GM18868 (cell line): ENCODE measurements at regions not wholly inside any gene's neighbourhood (a gene's known extent, or its start where the extent isn't known, plus 50 kb on each side); places are given as distances from the start of the nearest gene placed in this dataset.

Experiments used
- ATAC-seq: cut with Tn5 transposase; IDR thresholded peaks from one replicate; pipeline ENCODE4 v1.9.1; 2021; ENCODE audit warnings: mild to moderate bottlenecking, moderate library complexity; ENCODE audit not compliant: unreplicated experiment

DNA sequence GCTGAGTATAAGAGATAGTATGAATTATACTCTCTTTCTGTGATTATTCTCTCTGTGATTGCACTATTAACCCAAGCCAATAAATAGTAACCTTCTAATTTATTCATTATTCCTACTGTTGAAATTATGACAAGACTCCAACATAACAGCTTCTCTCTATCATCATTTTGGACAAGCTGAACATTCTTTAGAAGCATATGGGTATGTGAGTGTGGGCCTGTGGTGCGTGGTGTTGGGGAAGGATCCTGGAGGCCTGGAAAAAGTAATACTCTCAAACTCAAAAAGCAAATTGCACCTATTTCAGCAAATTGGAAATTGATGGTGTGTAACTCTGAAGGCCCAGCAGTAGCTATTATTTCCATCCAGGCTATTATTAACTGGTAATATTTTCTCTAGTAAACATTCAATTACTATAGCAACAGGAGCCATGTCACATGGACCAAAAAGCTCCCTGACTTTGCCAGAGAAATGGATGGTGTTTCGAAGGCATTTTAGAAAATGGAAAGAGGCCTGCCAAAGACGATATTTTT is 502.8 kb downstream of the LTN1 start:
- no peak for ATAC-seq

DNA sequence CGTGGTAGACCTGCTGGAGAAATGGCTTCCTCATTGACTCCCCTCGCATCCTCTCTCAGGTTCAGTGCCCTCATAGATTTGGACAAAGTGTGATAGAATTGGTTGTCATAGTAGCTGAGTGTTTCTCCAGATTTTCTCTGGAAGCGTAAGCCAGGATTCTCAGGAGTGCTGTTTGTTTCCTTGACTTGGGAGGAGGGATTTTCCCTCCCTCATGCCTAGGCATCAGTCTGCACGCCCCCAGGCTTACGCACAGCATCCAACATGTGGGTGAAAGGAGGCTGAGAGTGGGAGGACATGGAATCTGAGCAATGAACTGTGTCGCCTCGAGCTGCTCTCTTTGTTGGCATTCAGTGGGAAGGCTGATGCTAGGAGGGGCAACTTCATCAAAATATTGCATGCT is 503.5 kb downstream of the LTN1 start:
- ATAC-seq: no peak

DNA sequence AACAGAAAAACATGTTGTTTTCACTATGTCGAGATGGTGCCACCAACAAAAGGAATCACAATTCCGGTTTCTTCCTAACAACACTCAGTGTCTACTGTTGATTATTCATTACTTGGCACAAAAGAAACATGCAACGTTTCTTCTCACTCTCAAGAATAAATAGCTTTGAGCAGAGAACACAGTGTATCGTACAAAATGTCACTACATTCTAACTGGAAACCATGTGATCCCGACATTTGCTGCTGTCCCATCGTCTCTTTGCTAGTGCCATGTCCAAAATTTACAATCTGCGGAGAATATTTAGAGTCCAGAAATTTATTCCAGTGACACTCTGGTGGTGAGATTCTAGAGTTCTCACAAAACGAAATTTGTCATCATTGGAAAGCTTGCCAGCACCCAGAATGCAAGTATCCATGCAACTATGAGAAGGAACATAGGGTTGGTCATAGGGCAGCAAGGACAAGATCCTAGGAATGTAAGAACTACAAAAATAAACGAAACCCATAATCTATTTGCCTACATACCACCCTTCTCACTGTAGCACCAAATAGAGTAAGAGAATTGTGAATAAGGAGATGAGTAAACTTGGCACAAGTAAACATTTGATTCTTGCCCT is 505.1 kb downstream of the LTN1 start:
- no peak for ATAC-seq

DNA sequence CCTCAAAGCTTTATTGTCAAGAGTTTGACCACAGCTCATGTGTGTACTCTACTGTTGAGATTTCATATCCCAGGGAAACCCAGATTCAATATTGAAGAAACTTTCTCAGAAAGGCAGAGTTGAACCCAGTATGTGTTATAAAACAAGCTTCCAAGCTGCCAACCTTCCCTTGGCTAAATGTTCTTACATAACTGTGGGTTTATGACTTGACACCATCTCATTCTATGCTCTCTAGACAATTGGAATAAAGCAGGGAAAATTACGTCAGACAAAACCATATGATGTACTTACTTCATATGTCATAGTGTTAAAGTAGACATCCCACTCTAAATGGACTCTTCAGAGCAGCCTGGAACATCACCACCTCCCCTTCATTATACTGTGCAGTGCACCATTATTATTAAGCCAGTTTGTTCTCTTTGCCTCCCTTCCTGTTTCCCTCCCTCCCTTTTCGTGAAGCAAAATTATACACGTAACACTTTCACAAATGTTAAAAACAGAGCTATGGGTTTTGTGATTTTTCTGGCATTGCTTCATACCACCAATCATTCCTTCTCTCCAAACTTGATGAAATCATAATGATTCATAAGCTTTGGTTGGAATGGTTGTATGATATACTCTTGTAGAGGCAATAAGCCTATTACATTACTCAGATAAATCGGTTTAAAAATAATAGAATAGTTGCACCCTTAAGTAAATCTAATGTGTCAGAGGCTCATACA is 507.2 kb downstream of the LTN1 start:
- no peak for ATAC-seq

DNA sequence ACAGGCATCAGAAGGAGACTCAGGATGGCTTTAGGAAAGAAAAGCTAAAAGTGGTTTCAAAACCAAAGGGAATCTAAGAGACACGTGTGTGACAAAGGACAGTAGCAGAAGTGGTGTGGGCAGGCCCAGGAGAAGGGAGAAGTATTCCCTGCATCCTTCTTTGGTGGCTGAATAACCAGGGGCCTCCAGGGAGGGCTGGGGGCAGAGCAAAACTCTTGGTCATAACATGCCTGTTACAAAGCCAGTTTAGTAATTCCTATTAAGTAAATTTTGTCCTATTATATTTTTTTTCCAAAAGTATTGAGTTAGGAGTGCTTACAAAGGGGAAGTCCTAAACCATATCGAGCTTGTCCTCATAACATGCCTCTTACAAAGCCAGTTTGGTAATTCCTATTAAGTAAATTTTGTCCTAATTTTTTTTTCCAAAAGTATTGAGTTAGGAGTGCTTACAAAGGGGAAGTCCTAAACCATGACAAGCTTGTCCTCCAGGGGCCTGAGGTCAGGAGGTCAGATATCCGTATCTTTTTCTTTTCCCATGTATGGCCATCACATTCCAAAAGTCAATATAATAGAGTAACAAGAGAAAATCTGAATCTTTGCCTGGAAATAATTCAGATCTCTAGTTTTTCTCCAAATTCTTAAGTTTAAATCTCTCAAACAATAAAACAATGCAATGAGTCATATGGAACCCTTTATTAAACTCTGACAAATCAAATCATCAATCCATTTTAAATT is 509.2 kb downstream of the LTN1 start:
- ATAC-seq: no peak

DNA sequence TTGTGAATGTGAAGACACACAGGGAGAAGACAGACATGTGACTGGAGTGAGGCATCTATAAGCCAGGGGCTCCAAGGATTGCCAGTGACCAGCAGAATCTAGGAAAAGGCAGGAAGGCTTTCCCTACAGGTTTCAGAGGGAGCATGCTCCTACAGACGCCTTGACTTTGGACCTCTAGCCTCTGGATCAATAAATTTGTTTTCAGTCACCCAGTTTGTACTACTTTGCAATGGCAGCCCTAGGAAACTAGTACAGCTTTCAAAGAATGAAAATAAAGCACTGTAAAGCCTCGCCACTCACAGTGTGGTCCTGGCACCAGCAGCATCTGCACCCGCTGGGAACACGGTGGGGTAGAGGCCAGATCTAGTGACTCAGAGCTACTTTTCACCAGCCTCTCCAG is 510.0 kb downstream of the LTN1 start:
- ATAC-seq: no peak

DNA sequence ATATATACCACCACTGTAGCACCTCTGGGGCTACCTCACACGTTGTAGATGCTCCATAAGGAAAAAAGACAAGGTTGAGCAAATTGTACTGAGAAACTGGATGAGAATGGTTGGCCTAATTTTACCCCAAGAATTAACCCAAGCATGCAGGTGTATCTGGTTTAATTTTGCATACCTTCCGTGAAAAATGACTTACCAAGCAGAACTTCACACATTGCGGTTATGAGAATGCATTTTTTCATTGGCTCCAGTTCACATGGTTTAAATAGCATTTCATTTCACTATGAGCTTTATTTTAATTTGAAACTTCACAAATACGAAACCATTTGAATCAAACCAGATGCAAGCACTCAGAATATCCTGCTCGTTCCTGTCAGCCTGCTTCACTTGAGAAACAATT is 512.2 kb downstream of the LTN1 start:
- ATAC-seq: peak; percentile 69

DNA sequence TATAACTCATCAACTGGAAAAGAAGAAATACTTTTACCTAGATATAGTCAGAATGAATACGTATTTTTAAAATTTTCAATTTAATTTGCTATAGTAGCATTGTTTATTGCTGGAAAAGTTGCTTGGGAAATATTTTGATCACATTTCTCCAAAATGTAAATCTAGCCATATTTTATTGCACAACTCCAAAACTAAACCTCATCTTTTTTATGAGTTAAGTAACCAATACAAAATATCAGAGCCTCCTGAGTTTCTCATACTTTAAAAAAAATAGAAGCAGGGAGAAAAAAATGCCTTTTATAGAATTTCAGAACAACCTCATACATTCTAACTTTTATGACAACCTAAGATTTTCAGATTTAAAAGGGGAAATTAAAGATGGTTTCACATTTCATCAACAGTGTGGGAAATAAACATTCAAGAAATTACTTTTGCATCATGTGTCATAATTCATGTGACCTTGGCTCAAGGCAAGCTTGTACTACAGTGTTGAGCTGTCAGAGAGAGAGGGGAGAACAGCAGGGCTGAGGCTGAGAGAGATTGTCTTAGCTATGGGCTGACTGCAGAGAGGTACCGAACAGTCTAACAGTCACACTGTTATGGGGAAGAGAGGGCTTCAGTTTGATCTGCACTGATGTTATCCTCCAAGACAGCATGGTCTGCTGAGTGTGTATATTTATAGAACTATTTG is 519.0 kb downstream of the LTN1 start:
- ATAC-seq: peak; percentile 92

DNA sequence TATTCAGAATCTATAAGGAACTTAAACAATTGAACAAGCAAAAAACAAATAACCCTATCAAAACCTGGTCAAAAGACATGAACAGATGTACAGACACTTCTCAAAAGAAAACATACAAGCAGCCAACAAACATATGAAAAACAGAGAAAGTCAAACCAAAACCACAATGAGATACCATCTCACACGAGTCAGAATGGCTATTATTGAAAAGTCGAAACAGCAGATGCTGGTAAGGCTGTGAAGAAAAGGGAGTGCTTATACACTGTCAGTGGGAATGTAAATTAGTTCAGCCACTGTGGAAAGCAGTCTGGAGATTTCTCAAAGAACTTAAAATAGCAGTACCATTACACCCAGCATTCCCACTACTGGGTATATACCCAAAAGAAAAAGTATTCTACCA is 520.1 kb downstream of the LTN1 start:
- ATAC-seq: peak; percentile 44

DNA sequence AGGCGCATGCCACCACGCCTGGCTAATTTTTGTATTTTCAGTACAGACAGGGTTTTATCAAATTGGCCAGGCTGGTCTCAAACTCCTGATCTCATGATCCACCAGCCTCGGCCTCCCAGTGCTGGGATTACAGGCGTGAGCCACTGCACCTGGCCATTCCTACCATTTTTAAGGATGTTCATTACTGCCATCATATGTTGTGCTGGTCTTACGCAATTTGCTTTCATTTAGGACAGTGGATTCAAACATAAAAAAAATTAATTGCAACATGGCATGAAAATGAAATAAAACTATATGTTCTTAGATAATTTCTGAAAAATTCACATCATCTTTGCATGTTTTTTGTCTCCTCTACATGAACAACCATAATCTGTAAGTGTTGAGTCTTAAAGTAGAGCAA is 527.7 kb downstream of the LTN1 start:
- ATAC-seq: no peak

DNA sequence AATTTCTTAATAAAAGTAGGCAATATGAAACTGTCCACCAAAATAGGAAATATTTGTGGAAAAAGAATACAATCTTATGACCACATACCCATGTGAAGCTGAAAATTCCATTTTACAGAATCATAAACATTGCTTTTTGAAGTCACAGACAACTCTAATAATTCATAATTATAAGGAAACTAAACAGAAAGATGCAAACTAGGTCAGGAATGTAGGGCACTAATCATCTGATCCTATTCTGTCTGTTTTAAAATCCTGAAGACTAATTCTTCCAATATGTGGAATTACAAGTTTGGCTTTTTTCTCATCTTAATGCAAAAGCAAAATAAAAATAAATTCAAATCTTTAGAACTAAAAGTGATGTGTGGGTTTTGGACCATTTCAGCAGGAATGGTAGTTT is 528.6 kb downstream of the LTN1 start:
- ATAC-seq: no peak

DNA sequence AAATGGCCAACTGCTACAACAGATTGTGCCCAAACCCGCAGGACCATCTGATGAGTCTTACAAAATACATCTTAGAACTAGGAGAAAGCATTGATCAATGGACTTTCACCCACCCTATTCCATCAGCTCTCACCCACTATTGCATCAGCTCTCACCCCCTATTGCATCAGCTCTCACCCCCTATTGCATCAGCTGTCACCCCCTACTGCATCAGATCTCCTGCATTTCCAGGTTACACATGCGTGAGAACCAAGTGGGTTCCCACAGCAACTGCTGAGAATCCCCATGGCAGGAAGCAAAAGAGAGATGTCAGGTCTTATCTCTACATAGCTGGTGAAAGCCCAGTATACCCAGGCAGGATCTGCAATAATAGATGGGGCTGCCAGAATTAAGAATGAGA is 533.5 kb downstream of the LTN1 start:
- no peak for ATAC-seq

DNA sequence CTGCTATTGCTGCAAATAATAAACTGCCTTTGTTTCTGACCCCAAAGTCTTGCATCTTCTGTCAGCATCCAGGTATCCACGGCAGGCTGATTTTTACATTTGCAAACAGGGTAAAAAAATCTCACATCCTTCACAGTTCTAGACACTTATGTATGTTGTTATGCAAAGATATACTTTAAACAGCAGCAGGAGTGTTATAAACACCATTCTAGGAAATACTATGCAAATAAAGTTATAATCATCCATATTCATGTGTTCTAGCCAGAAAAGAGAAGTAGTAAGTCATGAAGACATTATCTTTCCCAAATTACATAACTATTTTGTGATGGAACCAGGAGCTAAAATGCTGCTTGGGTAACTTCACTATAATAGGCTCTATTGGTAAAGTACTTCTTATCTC is 534.2 kb downstream of the LTN1 start:
- no peak for ATAC-seq

DNA sequence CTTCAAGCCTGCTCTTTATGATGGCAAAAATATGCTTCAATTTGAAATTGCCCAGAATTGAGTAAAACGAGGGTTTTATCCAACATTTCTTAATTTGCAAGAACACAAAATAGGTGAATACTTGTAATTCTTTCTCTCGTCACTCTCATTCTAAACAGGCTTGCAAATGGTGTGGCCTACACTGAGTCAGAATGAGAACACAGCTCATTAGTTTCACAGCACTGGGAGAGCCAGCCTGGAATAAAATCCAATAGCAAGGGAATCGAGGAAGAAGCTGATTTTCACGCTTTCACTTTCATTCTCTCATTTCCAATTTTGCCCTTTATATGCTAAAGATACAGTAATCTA is 537.5 kb downstream of the LTN1 start:
- no peak for ATAC-seq

DNA sequence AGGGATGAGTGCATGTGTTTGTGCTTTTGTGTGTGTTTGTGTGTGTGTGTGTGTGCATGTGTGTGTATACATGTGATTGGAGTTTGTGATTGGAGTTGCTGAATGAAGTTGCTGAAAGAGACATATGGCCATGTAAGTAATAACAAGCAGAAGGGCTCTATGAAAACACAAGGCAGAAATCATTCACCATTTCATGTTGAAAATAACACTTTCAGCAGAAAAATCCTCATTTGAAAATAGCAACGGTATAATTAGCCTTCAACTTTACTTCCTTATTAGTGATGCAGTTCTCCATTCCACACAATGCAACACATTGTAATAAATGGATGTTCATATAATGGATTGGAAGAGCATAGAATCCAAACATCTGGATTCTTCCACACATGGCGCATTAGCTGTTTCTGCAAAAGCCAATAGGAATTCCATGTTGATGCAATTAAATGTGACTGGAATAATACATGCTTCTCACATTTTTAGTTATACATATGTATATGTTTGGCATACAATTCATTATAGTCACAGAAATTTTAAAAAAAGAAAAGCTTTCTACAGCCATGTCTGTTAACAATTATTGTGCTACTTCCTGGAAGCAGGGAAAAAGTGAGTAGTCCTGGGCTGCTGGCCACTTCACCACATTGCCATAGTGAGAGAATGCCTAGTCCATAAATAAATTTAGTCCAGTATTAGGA is 538.0 kb downstream of the LTN1 start:
- ATAC-seq: no peak

DNA sequence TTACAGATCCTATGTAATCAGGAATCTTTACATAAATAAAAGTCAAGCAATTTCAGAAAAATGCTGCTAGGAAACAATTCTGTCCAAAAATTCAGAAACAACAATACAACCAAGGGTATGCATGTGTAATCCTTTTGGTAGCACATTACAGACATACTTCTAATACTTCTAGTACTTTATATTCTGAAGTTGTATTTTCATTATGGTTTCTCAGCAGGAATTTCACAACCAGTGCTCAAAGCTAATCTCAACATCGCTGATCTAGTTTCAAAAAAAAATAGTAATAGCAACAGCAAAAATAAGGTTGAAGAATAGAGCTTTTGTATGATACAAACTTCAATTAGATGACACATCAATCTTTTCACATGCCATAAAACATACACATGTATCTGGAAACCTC is 545.2 kb downstream of the LTN1 start:
- ATAC-seq: no peak

DNA sequence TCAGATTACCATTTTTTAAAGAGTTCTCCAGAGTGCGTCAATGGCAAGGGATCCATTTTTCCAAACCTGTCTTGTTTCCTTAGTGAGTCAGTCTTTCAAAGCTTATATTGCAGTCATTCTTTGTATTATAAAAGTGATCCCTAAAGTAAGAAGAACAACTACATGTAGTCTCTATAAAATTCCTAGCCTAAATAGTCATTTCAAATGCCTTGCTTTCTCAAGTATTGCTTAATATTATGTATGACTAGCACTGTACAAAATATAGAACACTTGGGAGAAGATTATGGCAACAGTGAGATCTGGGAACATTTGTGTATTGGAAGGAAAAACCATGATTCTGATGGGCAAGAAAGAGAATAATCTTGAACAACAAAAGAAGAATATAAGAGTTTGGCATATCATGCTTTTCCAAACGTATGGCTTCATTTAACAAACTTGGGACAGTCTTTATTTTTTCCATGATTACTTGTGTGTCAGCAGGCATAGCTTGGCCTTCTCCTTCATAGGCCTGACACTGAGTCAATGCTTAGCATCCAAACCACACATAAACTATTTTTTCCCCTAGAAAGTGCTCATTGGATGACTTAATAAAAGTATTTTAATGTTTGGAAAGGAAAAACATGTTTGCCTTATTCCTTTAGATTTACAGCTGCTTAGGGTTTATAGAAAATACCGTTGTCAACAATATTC is 547.4 kb downstream of the LTN1 start:
- ATAC-seq: no peak

DNA sequence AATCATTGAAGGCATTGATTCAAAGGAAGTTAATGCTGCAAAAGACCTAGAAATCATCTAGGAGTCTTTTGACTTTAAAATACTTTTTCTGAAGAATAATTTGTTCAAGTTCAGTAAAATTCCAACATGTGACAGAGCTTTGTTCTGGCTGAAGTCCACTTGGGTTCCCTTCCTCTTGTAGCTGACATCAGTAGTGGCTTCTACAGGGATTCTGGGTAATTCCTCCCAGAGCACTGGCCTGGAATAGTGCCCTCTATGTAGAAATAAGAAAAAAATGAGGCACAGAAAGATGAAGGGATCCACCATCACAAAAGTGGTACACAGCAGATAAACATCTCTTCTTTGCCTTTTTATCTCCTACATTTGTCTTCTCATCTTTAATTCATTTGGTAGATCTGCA is 548.1 kb downstream of the LTN1 start:
- ATAC-seq: no peak

DNA sequence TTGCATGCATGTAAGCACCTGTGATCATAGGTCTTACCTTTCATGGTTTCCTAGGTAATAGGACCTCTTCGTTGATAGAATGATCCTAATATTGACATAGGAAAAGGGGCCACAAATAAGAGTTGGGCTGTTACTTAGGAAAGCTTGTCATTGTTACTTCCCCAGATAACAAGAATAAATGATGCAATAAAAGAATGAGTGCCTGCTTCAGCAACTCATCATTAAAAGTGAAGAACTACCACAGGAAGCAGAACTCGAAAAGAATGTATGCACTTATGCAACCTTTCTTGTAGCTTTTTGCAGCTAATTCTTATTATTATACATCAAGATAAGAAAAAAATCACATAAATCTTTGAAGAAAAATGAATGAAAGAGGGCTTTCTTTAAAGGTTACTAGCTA is 548.6 kb downstream of the LTN1 start:
- no peak for ATAC-seq

DNA sequence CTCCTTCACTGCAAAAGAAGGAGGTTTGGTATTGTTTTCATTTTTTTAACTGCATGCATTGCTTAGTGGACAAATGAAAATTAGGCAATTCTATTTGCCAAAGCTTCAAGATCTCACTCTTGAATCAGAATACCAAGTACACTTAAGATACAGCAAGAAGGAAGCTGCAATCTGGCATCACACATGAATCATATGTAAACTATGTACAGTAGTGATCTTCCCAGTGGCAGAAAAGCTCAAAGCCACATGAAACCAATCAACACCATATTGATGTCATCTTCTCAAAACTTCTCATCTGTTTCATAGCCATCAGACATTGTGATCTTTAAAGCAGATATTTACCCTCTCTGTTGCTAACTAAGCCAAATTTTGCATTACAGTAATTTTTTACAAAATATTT is 550.1 kb downstream of the LTN1 start:
- ATAC-seq: peak; percentile 61
